ENCODE measurements at regions not wholly inside any gene's neighbourhood (a gene's known extent, or its start where the extent isn't known, plus 50 kb on each side); places are given as distances from the start of the nearest gene placed in this dataset.

DNA sequence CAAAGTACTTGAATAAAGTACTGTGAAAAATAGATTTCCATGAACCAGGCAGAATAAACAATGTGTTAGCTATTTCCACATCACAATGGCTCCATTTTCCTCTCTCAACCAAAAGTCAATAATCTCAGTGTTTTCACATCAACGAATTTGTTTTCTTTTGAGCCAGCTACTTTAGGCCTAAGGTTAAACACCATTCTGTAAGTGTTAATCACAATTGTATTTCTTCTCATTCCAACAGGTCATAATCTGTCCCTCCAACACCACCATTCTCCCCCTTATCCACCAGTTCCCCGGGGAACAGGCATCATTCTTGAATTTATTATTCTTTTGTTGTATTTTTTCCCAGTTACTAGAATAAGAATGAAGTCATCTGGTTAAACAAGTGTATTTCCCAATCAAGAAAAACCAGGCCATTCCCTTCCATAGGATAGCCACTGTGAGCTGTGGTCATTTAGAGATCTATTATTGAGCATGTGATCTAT, 66.2 kb upstream of the PALMD start (continued):
- TF ChIP-seq, protein P1, sequence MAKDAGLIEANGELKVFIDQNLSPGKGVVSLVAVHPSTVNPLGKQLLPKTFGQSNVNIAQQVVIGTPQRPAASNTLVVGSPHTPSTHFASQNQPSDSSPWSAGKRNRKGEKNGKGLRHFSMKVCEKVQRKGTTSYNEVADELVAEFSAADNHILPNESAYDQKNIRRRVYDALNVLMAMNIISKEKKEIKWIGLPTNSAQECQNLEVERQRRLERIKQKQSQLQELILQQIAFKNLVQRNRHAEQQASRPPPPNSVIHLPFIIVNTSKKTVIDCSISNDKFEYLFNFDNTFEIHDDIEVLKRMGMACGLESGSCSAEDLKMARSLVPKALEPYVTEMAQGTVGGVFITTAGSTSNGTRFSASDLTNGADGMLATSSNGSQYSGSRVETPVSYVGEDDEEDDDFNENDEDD (CRISPR knock-in tag; IDR thresholded peaks at IDR 0.05; ENCODE audit: borderline replicate concordance): no peak
- TF ChIP-seq PPARG (CRISPR knock-in tag; conservative IDR thresholded peaks at IDR 0.05): peak; percentile 82
- no peak for TF ChIP-seq CCAR2 (optimal IDR thresholded peaks at IDR 0.05; ENCODE audit: low read depth, low read length)
- TF ChIP-seq, protein P2, sequence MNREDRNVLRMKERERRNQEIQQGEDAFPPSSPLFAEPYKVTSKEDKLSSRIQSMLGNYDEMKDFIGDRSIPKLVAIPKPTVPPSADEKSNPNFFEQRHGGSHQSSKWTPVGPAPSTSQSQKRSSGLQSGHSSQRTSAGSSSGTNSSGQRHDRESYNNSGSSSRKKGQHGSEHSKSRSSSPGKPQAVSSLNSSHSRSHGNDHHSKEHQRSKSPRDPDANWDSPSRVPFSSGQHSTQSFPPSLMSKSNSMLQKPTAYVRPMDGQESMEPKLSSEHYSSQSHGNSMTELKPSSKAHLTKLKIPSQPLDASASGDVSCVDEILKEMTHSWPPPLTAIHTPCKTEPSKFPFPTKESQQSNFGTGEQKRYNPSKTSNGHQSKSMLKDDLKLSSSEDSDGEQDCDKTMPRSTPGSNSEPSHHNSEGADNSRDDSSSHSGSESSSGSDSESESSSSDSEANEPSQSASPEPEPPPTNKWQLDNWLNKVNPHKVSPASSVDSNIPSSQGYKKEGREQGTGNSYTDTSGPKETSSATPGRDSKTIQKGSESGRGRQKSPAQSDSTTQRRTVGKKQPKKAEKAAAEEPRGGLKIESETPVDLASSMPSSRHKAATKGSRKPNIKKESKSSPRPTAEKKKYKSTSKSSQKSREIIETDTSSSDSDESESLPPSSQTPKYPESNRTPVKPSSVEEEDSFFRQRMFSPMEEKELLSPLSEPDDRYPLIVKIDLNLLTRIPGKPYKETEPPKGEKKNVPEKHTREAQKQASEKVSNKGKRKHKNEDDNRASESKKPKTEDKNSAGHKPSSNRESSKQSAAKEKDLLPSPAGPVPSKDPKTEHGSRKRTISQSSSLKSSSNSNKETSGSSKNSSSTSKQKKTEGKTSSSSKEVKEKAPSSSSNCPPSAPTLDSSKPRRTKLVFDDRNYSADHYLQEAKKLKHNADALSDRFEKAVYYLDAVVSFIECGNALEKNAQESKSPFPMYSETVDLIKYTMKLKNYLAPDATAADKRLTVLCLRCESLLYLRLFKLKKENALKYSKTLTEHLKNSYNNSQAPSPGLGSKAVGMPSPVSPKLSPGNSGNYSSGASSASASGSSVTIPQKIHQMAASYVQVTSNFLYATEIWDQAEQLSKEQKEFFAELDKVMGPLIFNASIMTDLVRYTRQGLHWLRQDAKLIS (CRISPR knock-in tag; IDR thresholded peaks at IDR 0.05): no peak
- TF ChIP-seq THAP11 (CRISPR knock-in tag; IDR thresholded peaks at IDR 0.05): no peak
- no peak for TF ChIP-seq AHR (CRISPR knock-in tag; IDR thresholded peaks at IDR 0.05)
- no peak for TF ChIP-seq ZNF709 (CRISPR knock-in tag; IDR thresholded peaks at IDR 0.05)
- TF ChIP-seq RBFOX2 (IDR thresholded peaks at IDR 0.05; ENCODE audit: low read depth, low read length): no peak
- TF ChIP-seq MIXL1 (CRISPR knock-in tag; IDR thresholded peaks at IDR 0.05): no peak
- peak; percentile 29; the same call in 1 of the 2 replicates for TF ChIP-seq HDAC2 (CRISPR knock-in tag; IDR thresholded peaks at IDR 0.05)
- TF ChIP-seq FOXO1 (CRISPR knock-in tag; IDR thresholded peaks at IDR 0.05): peak; percentile 30; the same call in 1 of the 2 replicates
- TF ChIP-seq RFXANK (CRISPR knock-in tag; IDR thresholded peaks at IDR 0.05): no peak
- TF ChIP-seq ZSCAN22 (CRISPR knock-in tag; IDR thresholded peaks at IDR 0.05): no peak
- TF ChIP-seq, protein P3, sequence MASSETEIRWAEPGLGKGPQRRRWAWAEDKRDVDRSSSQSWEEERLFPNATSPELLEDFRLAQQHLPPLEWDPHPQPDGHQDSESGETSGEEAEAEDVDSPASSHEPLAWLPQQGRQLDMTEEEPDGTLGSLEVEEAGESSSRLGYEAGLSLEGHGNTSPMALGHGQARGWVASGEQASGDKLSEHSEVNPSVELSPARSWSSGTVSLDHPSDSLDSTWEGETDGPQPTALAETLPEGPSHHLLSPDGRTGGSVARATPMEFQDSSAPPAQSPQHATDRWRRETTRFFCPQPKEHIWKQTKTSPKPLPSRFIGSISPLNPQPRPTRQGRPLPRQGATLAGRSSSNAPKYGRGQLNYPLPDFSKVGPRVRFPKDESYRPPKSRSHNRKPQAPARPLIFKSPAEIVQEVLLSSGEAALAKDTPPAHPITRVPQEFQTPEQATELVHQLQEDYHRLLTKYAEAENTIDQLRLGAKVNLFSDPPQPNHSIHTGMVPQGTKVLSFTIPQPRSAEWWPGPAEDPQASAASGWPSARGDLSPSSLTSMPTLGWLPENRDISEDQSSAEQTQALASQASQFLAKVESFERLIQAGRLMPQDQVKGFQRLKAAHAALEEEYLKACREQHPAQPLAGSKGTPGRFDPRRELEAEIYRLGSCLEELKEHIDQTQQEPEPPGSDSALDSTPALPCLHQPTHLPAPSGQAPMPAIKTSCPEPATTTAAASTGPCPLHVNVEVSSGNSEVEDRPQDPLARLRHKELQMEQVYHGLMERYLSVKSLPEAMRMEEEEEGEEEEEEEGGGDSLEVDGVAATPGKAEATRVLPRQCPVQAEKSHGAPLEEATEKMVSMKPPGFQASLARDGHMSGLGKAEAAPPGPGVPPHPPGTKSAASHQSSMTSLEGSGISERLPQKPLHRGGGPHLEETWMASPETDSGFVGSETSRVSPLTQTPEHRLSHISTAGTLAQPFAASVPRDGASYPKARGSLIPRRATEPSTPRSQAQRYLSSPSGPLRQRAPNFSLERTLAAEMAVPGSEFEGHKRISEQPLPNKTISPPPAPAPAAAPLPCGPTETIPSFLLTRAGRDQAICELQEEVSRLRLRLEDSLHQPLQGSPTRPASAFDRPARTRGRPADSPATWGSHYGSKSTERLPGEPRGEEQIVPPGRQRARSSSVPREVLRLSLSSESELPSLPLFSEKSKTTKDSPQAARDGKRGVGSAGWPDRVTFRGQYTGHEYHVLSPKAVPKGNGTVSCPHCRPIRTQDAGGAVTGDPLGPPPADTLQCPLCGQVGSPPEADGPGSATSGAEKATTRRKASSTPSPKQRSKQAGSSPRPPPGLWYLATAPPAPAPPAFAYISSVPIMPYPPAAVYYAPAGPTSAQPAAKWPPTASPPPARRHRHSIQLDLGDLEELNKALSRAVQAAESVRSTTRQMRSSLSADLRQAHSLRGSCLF (CRISPR knock-in tag; IDR thresholded peaks at IDR 0.05; ENCODE audit: borderline replicate concordance): no peak
- no peak for TF ChIP-seq ARID2 (CRISPR knock-in tag; IDR thresholded peaks at IDR 0.05; ENCODE audit: borderline replicate concordance)
- TF ChIP-seq SOX5 (CRISPR knock-in tag; IDR thresholded peaks at IDR 0.05; ENCODE audit: borderline replicate concordance): peak; percentile 89; the same call in 1 of the 2 replicates
- no peak for TF ChIP-seq AGO2 (optimal IDR thresholded peaks at IDR 0.05; ENCODE audit: low read depth, low read length)
- no peak for TF ChIP-seq ZNF841 (CRISPR knock-in tag; IDR thresholded peaks at IDR 0.05; ENCODE audit: borderline replicate concordance)
- TF ChIP-seq SMAD3 (CRISPR knock-in tag; IDR thresholded peaks at IDR 0.05): no peak
